NCI-H748 (cell line): ENCODE measurements at regions not wholly inside any gene's neighbourhood (a gene's known extent, or its start where the extent isn't known, plus 50 kb on each side); places are given as distances from the start of the nearest gene placed in this dataset.

Experiments used
- DNase-seq: peaks from one replicate; lab custom pipeline; 2025; ENCODE audit not compliant: unreplicated experiment; lab: John Stamatoyannopoulos, UW

- peak; percentile 5 for DNase-seq
Measured at GRCh38 chr16:73152386-73153125, 104.6 kb upstream of the ZFHX3 start.

GRCh38 chr16:73151941-73152340 is 104.0 kb upstream of the ZFHX3 start:
- no peak for DNase-seq

GRCh38 chr16:73151225-73151624 is 103.3 kb upstream of the ZFHX3 start:
- DNase-seq, result no peak

GRCh38 chr16:73150786-73151185 is 102.9 kb upstream of the ZFHX3 start:
- no peak for DNase-seq

GRCh38 chr16:73149334-73149733 is 101.4 kb upstream of the ZFHX3 start:
- DNase-seq, result peak; percentile 41

GRCh38 chr16:73147958-73148357 is 100.0 kb upstream of the ZFHX3 start:
- DNase-seq, result peak; percentile 2

- peak; percentile 36 for DNase-seq
Measured at GRCh38 chr16:73145166-73145880, 97.4 kb upstream of the ZFHX3 start.

- DNase-seq, result no peak
Measured at GRCh38 chr16:73143576-73144422, 95.9 kb upstream of the ZFHX3 start.

- DNase-seq, result no peak
Measured at GRCh38 chr16:73143002-73143401, 95.1 kb upstream of the ZFHX3 start.

GRCh38 chr16:73142053-73142854 is 94.3 kb upstream of the ZFHX3 start:
- no peak for DNase-seq

GRCh38 chr16:73140929-73141328 is 93.0 kb upstream of the ZFHX3 start:
- no peak for DNase-seq

GRCh38 chr16:73131156-73131862 is 83.4 kb upstream of the ZFHX3 start:
- DNase-seq, result no peak

- DNase-seq, result no peak
Measured at GRCh38 chr16:73129455-73129854, 81.5 kb upstream of the ZFHX3 start.

GRCh38 chr16:73126525-73126853 is 78.6 kb upstream of the ZFHX3 start:
- DNase-seq, result no peak

GRCh38 chr16:73125850-73126524 is 78.1 kb upstream of the ZFHX3 start:
- no peak for DNase-seq

GRCh38 chr16:73124665-73125375 is 76.9 kb upstream of the ZFHX3 start:
- DNase-seq, result no peak

- peak; percentile 3 for DNase-seq
Measured at GRCh38 chr16:73124097-73124652, 76.2 kb upstream of the ZFHX3 start.

GRCh38 chr16:73122604-73123391 is 74.9 kb upstream of the ZFHX3 start:
- DNase-seq, result no peak
